ENCODE measurements at regions not wholly inside any gene's neighbourhood (a gene's known extent, or its start where the extent isn't known, plus 50 kb on each side); places are given as distances from the start of the nearest gene placed in this dataset.
"Not testable (repeated sequence)": the region's sequence is repeated elsewhere in the genome, so short reads cannot be mapped to it uniquely, and the experiment has no call there.

- no peak for DNase-seq (ENCODE audit: low read depth in 2 of 2, low spot score in 1 of 2)
These were observed 338.7 kb downstream of the FBXW7 start for GRCh38 chr4:152197211-152197610.

- no peak for DNase-seq (ENCODE audit: low read depth in 2 of 2, low spot score in 1 of 2)
These were observed 340.0 kb downstream of the FBXW7 start for GRCh38 chr4:152195888-152196287.

- DNase-seq (ENCODE audit: low read depth in 2 of 2, low spot score in 1 of 2) = no peak
These were observed 342.8 kb downstream of the FBXW7 start for GRCh38 chr4:152193059-152193458.

- no peak for DNase-seq (ENCODE audit: low read depth in 2 of 2, low spot score in 1 of 2)
These were observed 345.0 kb downstream of the FBXW7 start for GRCh38 chr4:152190907-152191306.

GRCh38 chr4:152189451-152190179, 346.3 kb downstream of the FBXW7 start:
- DNase-seq (ENCODE audit: low read depth in 2 of 2, low spot score in 1 of 2) = no peak

GRCh38 chr4:152188801-152189200, 347.1 kb downstream of the FBXW7 start:
- DNase-seq (ENCODE audit: low read depth in 2 of 2, low spot score in 1 of 2) = no peak

- no peak for DNase-seq (ENCODE audit: low read depth in 2 of 2, low spot score in 1 of 2)
These were observed 348.2 kb downstream of the FBXW7 start for GRCh38 chr4:152187693-152188092.

- no peak for DNase-seq (ENCODE audit: low read depth in 2 of 2, low spot score in 1 of 2)
These were observed 349.9 kb downstream of the FBXW7 start for GRCh38 chr4:152185786-152186550.

- DNase-seq (ENCODE audit: low read depth in 2 of 2, low spot score in 1 of 2) = no peak
These were observed 354.7 kb downstream of the FBXW7 start for GRCh38 chr4:152181150-152181549.

GRCh38 chr4:152180369-152180768, 355.5 kb downstream of the FBXW7 start:
- DNase-seq (ENCODE audit: low read depth in 2 of 2, low spot score in 1 of 2) = no peak

GRCh38 chr4:152177538-152177937, 358.4 kb downstream of the FBXW7 start:
- not testable (repeated sequence) for DNase-seq (ENCODE audit: low read depth in 2 of 2, low spot score in 1 of 2)

- no peak for DNase-seq (ENCODE audit: low read depth in 2 of 2, low spot score in 1 of 2)
These were observed 359.2 kb downstream of the FBXW7 start for GRCh38 chr4:152176627-152177214.

GRCh38 chr4:152175586-152175985, 360.3 kb downstream of the FBXW7 start:
- DNase-seq (ENCODE audit: low read depth in 2 of 2, low spot score in 1 of 2) = no peak

GRCh38 chr4:152172146-152172545, 363.7 kb downstream of the FBXW7 start:
- DNase-seq (ENCODE audit: low read depth in 2 of 2, low spot score in 1 of 2) = no peak

GRCh38 chr4:152171556-152171955, 364.3 kb downstream of the FBXW7 start:
- DNase-seq (ENCODE audit: low read depth in 2 of 2, low spot score in 1 of 2) = no peak

GRCh38 chr4:152169683-152170082, 366.2 kb downstream of the FBXW7 start:
- DNase-seq (ENCODE audit: low read depth in 2 of 2, low spot score in 1 of 2) = no peak

- DNase-seq (ENCODE audit: low read depth in 2 of 2, low spot score in 1 of 2) = no peak
These were observed 366.8 kb downstream of the FBXW7 start for GRCh38 chr4:152168987-152169616.

GRCh38 chr4:152166567-152166966, 369.3 kb downstream of the FBXW7 start:
- no peak for DNase-seq (ENCODE audit: low read depth in 2 of 2, low spot score in 1 of 2)

- no peak for DNase-seq (ENCODE audit: low read depth in 2 of 2, low spot score in 1 of 2)
These were observed 370.0 kb downstream of the FBXW7 start for GRCh38 chr4:152165846-152166245.

GRCh38 chr4:152165146-152165545, 370.7 kb downstream of the FBXW7 start:
- no peak for DNase-seq (ENCODE audit: low read depth in 2 of 2, low spot score in 1 of 2)

- no peak for DNase-seq (ENCODE audit: low read depth in 2 of 2, low spot score in 1 of 2)
These were observed 371.3 kb downstream of the FBXW7 start for GRCh38 chr4:152164561-152164960.

- DNase-seq (ENCODE audit: low read depth in 2 of 2, low spot score in 1 of 2) = no peak
These were observed 373.6 kb downstream of the FBXW7 start for GRCh38 chr4:152162331-152162697.
